ENCODE measurements at regions not wholly inside any gene's neighbourhood (a gene's known extent, or its start where the extent isn't known, plus 50 kb on each side); places are given as distances from the start of the nearest gene placed in this dataset.

- no peak overlapping the region for H3K4me3 ChIP-seq (ENCODE audit: low read depth in 1 of 3, low read length in 3 of 3)
- H3K27ac ChIP-seq (ENCODE audit: low read depth in 1 of 2, low read length in 2 of 2) = no peak overlapping the region
- no peaks in the 10 kb centered on the region for H3K27me3 ChIP-seq (ENCODE audit: control insufficient read depth in 4 of 4, insufficient read depth in 4 of 4, low read length in 3 of 4)
- no peak overlapping the region for H3K9ac ChIP-seq (ENCODE audit: low read depth in 1 of 2, low read length in 2 of 2)
- no peaks in the 10 kb centered on the region for H3K9me3 ChIP-seq (ENCODE audit: control insufficient read depth in 4 of 4, low read length in 3 of 4)
- WGBS = 89% methylated on average over 6 of the region's 6 CpGs
- H3K36me3 ChIP-seq (ENCODE audit: control insufficient read depth in 4 of 4, insufficient read depth in 3 of 4, low read depth in 1 of 4, low read length in 3 of 4) = no peaks in the 10 kb centered on the region
- no peak for DNase-seq (ENCODE audit: low spot score)
- TF ChIP-seq NR2F2 (IDR thresholded peaks at IDR 0.05) (no peak), FOXA1 (IDR thresholded peaks at IDR 0.05) (no peak), TAF1 (conservative IDR thresholded peaks at IDR 0.05) (no peak), HNF4G (IDR thresholded peaks at IDR 0.05) (no peak), RAD21 (IDR thresholded peaks at IDR 0.05) (no peak), GABPA (IDR thresholded peaks at IDR 0.05 in 1 of 2, conservative IDR thresholded peaks at IDR 0.05 in 1 of 2) (no peak), EGR1 (IDR thresholded peaks at IDR 0.05; ENCODE audit: low read depth in 2 of 2) (no peak), CTCF (IDR thresholded peaks at IDR 0.05; ENCODE audit: low read depth, low read length, missing input control) (no peak), REST (IDR thresholded peaks at IDR 0.05) (no peak)
- H3K4me1 ChIP-seq (ENCODE audit: control insufficient read depth in 4 of 4, insufficient read depth in 4 of 4, low read length in 3 of 4) = no peaks in the 10 kb centered on the region
These were observed 2031.2 kb downstream of the EFNA5 start for GRCh38 chr5:105639511-105639910.

GRCh38 chr5:105639068-105639467 is 2031.7 kb downstream of the EFNA5 start:
- Histone ChIP-seq H3K27ac (ENCODE audit: low read depth in 1 of 2, low read length in 2 of 2) (no peak overlapping the region), H3K4me3 (ENCODE audit: low read depth in 1 of 3, low read length in 3 of 3) (no peak overlapping the region), H3K27me3 (ENCODE audit: control insufficient read depth in 4 of 4, insufficient read depth in 4 of 4, low read length in 3 of 4) (no peaks in the 10 kb centered on the region), H3K36me3 (ENCODE audit: control insufficient read depth in 4 of 4, insufficient read depth in 3 of 4, low read depth in 1 of 4, low read length in 3 of 4) (no peaks in the 10 kb centered on the region), H3K9ac (ENCODE audit: low read depth in 1 of 2, low read length in 2 of 2) (no peak overlapping the region), H3K9me3 (ENCODE audit: control insufficient read depth in 4 of 4, low read length in 3 of 4) (no peaks in the 10 kb centered on the region), H3K4me1 (ENCODE audit: control insufficient read depth in 4 of 4, insufficient read depth in 4 of 4, low read length in 3 of 4) (no peaks in the 10 kb centered on the region)
- DNase-seq (ENCODE audit: low spot score) = no peak
- no peak for TF ChIP-seq JUND (IDR thresholded peaks at IDR 0.05)
- no peak for TF ChIP-seq HNF4A (conservative IDR thresholded peaks at IDR 0.05)
- TF ChIP-seq FOXA2 (IDR thresholded peaks at IDR 0.05) = no peak
- no peak for TF ChIP-seq EGR1 (IDR thresholded peaks at IDR 0.05; ENCODE audit: low read depth in 2 of 2)
- TF ChIP-seq YY1 (IDR thresholded peaks at IDR 0.05) = no peak
- no peak for TF ChIP-seq RAD21 (IDR thresholded peaks at IDR 0.05)
- no peak for TF ChIP-seq REST (IDR thresholded peaks at IDR 0.05)
- TF ChIP-seq NR2F2 (IDR thresholded peaks at IDR 0.05) = no peak
- TF ChIP-seq HNF4G (IDR thresholded peaks at IDR 0.05) = no peak
- no peak for TF ChIP-seq CTCF (IDR thresholded peaks at IDR 0.05; ENCODE audit: low read depth, low read length, missing input control)
- TF ChIP-seq TAF1 (conservative IDR thresholded peaks at IDR 0.05) = no peak
- no peak for TF ChIP-seq ATF3 (IDR thresholded peaks at IDR 0.05)
- no peak for TF ChIP-seq MAX (IDR thresholded peaks at IDR 0.05)
- no peak for TF ChIP-seq GABPA (IDR thresholded peaks at IDR 0.05 in 1 of 2, conservative IDR thresholded peaks at IDR 0.05 in 1 of 2)
- no peak for TF ChIP-seq SP1 (IDR thresholded peaks at IDR 0.05)
- TF ChIP-seq ZBTB33 (IDR thresholded peaks at IDR 0.05) = no peak
- 83% methylated on average over 9 of the region's 9 CpGs for WGBS

Measured in liver (tissue), 8 donors.